ENCODE measurements at regions not wholly inside any gene's neighbourhood (a gene's known extent, or its start where the extent isn't known, plus 50 kb on each side); places are given as distances from the start of the nearest gene placed in this dataset.

- ChIA-PET POLR2A (no interaction called here), CTCF (no interaction called here)
- DNase-seq (ENCODE audit: extremely low spot score), result no peak
- TF ChIP-seq TARDBP (IDR thresholded peaks at IDR 0.05), result no peak
These were observed 1416.8 kb downstream of the OLFM4 start for GRCh38 chr13:54445453-54445852.

DNA sequence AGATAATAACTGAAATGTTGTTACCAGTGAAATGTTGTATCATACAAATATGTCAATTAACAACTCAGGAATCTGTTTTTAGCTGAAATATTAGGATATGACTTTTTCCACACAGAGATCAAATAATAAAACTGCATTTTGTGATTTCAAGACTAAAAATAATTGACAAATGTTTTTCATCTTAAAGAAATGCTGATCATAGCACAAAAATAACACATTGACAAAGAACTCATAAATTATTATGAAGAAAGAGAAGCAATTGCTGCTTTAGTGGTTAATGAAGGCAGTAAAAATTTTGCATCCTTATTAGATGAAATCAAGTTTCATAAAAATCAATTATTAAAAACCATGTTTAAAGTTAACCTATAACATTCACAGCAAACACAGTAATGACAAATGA is 1417.3 kb downstream of the OLFM4 start:
- no peak for DNase-seq (ENCODE audit: extremely low spot score)
- no peak for TF ChIP-seq FOXA1 (IDR thresholded peaks at IDR 0.05)
- TF ChIP-seq NFRKB (IDR thresholded peaks at IDR 0.05), result no peak
- CTCF ChIA-PET, result no interaction called here
- POLR2A ChIA-PET, result no interaction called here

DNA sequence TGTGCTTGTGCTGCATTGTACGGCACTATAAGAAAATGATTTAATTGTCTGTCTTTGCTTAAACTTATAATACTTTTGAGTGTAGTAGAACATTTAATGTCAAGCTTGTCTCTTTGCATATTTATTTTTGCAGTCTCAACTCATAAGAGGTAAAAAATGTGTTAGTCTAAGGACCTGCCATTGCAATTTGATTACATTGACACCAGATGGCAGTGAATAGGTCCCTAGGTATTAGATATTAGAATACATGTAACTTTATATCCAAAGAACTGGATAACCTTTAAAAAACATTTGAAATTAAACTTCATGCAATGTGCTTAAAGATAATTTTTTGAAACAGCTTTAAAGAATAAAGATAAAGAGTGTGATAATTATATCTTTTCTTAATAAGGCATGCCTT is 1421.3 kb downstream of the OLFM4 start:
- POLR2A ChIA-PET, result no interaction called here
- TF ChIP-seq SUZ12 (IDR thresholded peaks at IDR 0.05) (no peak), FOXK2 (IDR thresholded peaks at IDR 0.05) (no peak), ELF4 (IDR thresholded peaks at IDR 0.05) (no peak), ZNF384 (IDR thresholded peaks at IDR 0.05) (no peak), LEF1 (IDR thresholded peaks at IDR 0.05; ENCODE audit: borderline replicate concordance) (no peak), CTBP1 (IDR thresholded peaks at IDR 0.05; ENCODE audit: borderline replicate concordance) (no peak), FOXA1 (IDR thresholded peaks at IDR 0.05) (no peak), L3MBTL2 (conservative IDR thresholded peaks at IDR 0.05) (no peak), ARNT (IDR thresholded peaks at IDR 0.05) (no peak), SP1 (IDR thresholded peaks at IDR 0.05) (no peak), TARDBP (IDR thresholded peaks at IDR 0.05) (no peak), FOXM1 (IDR thresholded peaks at IDR 0.05; ENCODE audit: borderline replicate concordance) (no peak), HDGF (IDR thresholded peaks at IDR 0.05; ENCODE audit: borderline replicate concordance) (no peak), NFRKB (IDR thresholded peaks at IDR 0.05) (no peak), BHLHE40 (IDR thresholded peaks at IDR 0.05; ENCODE audit: borderline replicate concordance) (no peak)
- TF ChIP-seq, protein P1, sequence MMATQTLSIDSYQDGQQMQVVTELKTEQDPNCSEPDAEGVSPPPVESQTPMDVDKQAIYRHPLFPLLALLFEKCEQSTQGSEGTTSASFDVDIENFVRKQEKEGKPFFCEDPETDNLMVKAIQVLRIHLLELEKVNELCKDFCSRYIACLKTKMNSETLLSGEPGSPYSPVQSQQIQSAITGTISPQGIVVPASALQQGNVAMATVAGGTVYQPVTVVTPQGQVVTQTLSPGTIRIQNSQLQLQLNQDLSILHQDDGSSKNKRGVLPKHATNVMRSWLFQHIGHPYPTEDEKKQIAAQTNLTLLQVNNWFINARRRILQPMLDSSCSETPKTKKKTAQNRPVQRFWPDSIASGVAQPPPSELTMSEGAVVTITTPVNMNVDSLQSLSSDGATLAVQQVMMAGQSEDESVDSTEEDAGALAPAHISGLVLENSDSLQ (IDR thresholded peaks at IDR 0.05), result no peak
- no peak for DNase-seq (ENCODE audit: extremely low spot score)
- CTCF ChIA-PET, result no interaction called here

DNA sequence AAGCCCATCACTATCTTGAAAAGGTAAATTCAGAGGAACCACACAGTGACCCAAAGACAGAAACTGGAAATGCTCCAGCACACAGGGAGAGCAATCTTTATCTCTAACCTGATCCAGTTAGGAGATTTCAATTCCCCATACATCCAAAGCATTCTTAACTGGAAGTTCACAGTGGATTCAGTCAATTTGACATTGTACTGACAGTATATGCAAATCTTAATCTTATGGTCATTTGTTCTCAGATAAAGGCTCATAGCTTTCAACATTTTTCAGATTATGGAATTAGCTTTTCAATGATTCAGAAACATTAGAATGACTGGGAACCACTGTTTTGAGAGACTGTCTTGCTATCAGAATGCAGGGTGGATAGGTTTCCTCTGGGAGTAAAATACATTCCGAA is 1455.6 kb downstream of the OLFM4 start:
- ChIA-PET POLR2A (no interaction called here), CTCF (no interaction called here)
- no peak for DNase-seq (ENCODE audit: extremely low spot score)
- no peak for TF ChIP-seq ZNF384 (IDR thresholded peaks at IDR 0.05)
- TF ChIP-seq NFRKB (IDR thresholded peaks at IDR 0.05), result no peak
- no peak for TF ChIP-seq FOXA1 (IDR thresholded peaks at IDR 0.05)
- TF ChIP-seq FOXM1 (IDR thresholded peaks at IDR 0.05; ENCODE audit: borderline replicate concordance), result no peak
- TF ChIP-seq L3MBTL2 (conservative IDR thresholded peaks at IDR 0.05), result no peak
- no peak for TF ChIP-seq FOXK2 (IDR thresholded peaks at IDR 0.05)
- TF ChIP-seq TARDBP (IDR thresholded peaks at IDR 0.05), result no peak
- TF ChIP-seq SUZ12 (IDR thresholded peaks at IDR 0.05), result no peak
- TF ChIP-seq LEF1 (IDR thresholded peaks at IDR 0.05; ENCODE audit: borderline replicate concordance), result no peak
- no peak for TF ChIP-seq HDGF (IDR thresholded peaks at IDR 0.05; ENCODE audit: borderline replicate concordance)
- no peak for TF ChIP-seq ELF4 (IDR thresholded peaks at IDR 0.05)
- no peak for TF ChIP-seq SP1 (IDR thresholded peaks at IDR 0.05)
- TF ChIP-seq CTBP1 (IDR thresholded peaks at IDR 0.05; ENCODE audit: borderline replicate concordance), result no peak
- TF ChIP-seq, protein P1 (IDR thresholded peaks at IDR 0.05), result no peak
- TF ChIP-seq ARNT (IDR thresholded peaks at IDR 0.05), result no peak
- no peak for TF ChIP-seq BHLHE40 (IDR thresholded peaks at IDR 0.05; ENCODE audit: borderline replicate concordance)

DNA sequence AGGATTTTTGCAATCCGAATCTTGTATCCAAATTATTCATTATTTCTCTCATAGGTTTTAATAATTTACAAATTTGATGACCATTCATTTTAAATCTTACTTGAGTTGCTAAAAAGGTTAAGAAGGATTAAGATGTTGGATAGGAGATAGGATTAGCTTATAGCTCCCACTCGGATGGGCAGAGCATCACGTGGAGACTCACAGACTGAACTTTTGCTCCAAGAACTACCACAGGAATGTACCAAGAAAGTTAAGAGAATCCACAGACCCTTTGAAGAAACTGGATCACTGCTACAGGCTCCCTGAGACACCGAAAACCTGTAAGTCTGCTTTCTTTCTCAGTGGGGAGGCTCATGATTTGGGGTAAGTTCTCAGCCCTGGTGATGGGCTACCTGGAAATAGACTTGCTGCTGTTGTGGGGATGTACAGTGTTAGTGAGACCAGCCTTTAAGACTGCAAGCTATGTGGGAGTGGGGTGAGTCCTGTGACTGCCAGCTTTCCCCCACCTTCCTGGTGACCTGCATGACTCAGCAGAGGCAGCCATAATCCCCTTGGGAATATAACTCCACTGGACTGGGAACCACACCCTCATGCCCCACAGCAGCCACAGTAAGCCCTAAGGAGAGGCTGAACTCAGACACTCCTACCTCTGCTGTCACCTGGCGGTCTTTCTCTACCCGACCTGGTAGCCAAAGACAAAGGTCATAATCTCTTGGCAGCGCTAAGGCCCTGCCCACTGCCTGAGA is 1458.0 kb downstream of the OLFM4 start:
- POLR2A ChIA-PET, result no interaction called here
- CTCF ChIA-PET, result interaction anchor here (0.7 kb wide), 1 partner anchor 194 kb away, joined by 4 read pairs; no protein-coding TSS in a partner anchor
- TF ChIP-seq, protein P1 (IDR thresholded peaks at IDR 0.05), result no peak
- no peak for TF ChIP-seq SUZ12 (IDR thresholded peaks at IDR 0.05)
- DNase-seq (ENCODE audit: extremely low spot score), result no peak

GRCh38 chr13:54489359-54489758 is 1460.7 kb downstream of the OLFM4 start:
- TF ChIP-seq LEF1 (IDR thresholded peaks at IDR 0.05; ENCODE audit: borderline replicate concordance) (no peak), ELF4 (IDR thresholded peaks at IDR 0.05) (no peak), FOXM1 (IDR thresholded peaks at IDR 0.05; ENCODE audit: borderline replicate concordance) (no peak), SP1 (IDR thresholded peaks at IDR 0.05) (no peak), CTBP1 (IDR thresholded peaks at IDR 0.05; ENCODE audit: borderline replicate concordance) (no peak), HDGF (IDR thresholded peaks at IDR 0.05; ENCODE audit: borderline replicate concordance) (no peak), SUZ12 (IDR thresholded peaks at IDR 0.05) (no peak), FOXK2 (IDR thresholded peaks at IDR 0.05) (no peak), L3MBTL2 (conservative IDR thresholded peaks at IDR 0.05) (no peak)
- TF ChIP-seq, protein P1 (IDR thresholded peaks at IDR 0.05), result no peak
- DNase-seq (ENCODE audit: extremely low spot score), result no peak
- POLR2A ChIA-PET, result no interaction called here
- CTCF ChIA-PET, result no interaction called here
